PC-9 (cell line): ENCODE measurements at regions not wholly inside any gene's neighbourhood (a gene's known extent, or its start where the extent isn't known, plus 50 kb on each side); places are given as distances from the start of the nearest gene placed in this dataset.
"Not testable (repeated sequence)": the region's sequence is repeated elsewhere in the genome, so short reads cannot be mapped to it uniquely, and the experiment has no call there.

Experiments
- BruUV-seq: library from RNA; stranded (reverse); fragments of 400-500 nt; replicated peaks from 2 replicates; lab custom pipeline; 2021; lab: Mats Ljungman, UMichigan
- CTCF ChIA-PET: fragments of 300-600 bp; sonication (Branson Sonifier 250); formaldehyde crosslinking; loops from one replicate; lab custom pipeline; 2022; ENCODE audit warnings: antibody characterized with exemption; lab: Charles Lee
- POLR2A ChIA-PET: fragments of 300-600 bp; sonication (Branson Sonifier 250); formaldehyde crosslinking; loops from one replicate; lab custom pipeline; 2022; ENCODE audit warnings: antibody characterized with exemption; ENCODE audit not compliant: unreplicated experiment; lab: Charles Lee
- DNase-seq, 2 experiments: peaks; one replicate each; pipeline versions ENCODE4 v3.0.0 to v3.0.0-alpha.2; 2015 to 2022; ENCODE audit warnings: mixed read lengths in 1 of 2
- H2AFZ ChIP-seq: fragments of 200-600 bp; sonication (generic); 2 replicates; pipeline ENCODE4 v1.8.1; 2017; ENCODE audit warnings: antibody characterized with exemption
- H3F3A ChIP-seq: fragments of 200-600 bp; sonication (generic); 2 replicates; pipeline ENCODE4 v1.8.1; 2017; ENCODE audit warnings: antibody characterized with exemption, mild to moderate bottlenecking, low read depth; ENCODE audit not compliant: insufficient read depth
- H3K27ac ChIP-seq: fragments of 200-600 bp; sonication (generic); 2 replicates; pipeline ENCODE4 v1.6.1; 2016; ENCODE audit warnings: mixed run types
- H3K27me3 ChIP-seq: fragments of 200-600 bp; sonication (generic); 2 replicates; pipeline ENCODE4 v1.6.1; 2016; ENCODE audit warnings: low read depth, mixed run types; ENCODE audit not compliant: insufficient read depth
- H3K36me3 ChIP-seq: fragments of 200-600 bp; sonication (generic); 2 replicates; pipeline ENCODE4 v1.6.1; 2016; ENCODE audit warnings: low read depth, mixed run types
- H3K4me1 ChIP-seq: fragments of 200-600 bp; sonication (generic); replicated peaks from 2 replicates; pipeline ENCODE4 v1.6.1; 2016; ENCODE audit warnings: mixed run types; ENCODE audit not compliant: insufficient read depth
- H3K4me2 ChIP-seq: fragments of 200-600 bp; sonication (generic); 2 replicates; pipeline ENCODE4 v1.6.1; 2017; ENCODE audit warnings: mixed run types
- H3K4me3 ChIP-seq: fragments of 200-600 bp; sonication (generic); 2 replicates; pipeline ENCODE4 v1.6.1; 2016; ENCODE audit warnings: mixed run types
- H3K79me2 ChIP-seq: fragments of 200-600 bp; sonication (generic); 2 replicates; pipeline ENCODE4 v1.6.1; 2017; ENCODE audit warnings: low read depth, mixed run types
- H3K9me2 ChIP-seq: fragments of 200-600 bp; sonication (generic); 2 replicates; pipeline ENCODE4 v1.8.1; 2017; ENCODE audit warnings: mild to moderate bottlenecking; ENCODE audit not compliant: insufficient read depth
- H3K9me3 ChIP-seq: fragments of 200-600 bp; sonication (generic); 2 replicates; pipeline ENCODE4 v1.8.1; 2016; ENCODE audit warnings: low read depth; ENCODE audit not compliant: insufficient read depth
- H4K20me1 ChIP-seq: fragments of 200-600 bp; sonication (generic); 2 replicates; pipeline ENCODE4 v1.8.1; 2017; ENCODE audit not compliant: insufficient read depth
- EZH2 ChIP-seq: fragments of 200-600 bp; sonication (generic); IDR thresholded peaks from 2 replicates; pipeline ENCODE4 v1.8.0; 2017; ENCODE audit warnings: antibody characterized with exemption, low read depth
- intact Hi-C: fragments of 100-400 bp; cut with micrococcal nuclease; formaldehyde crosslinking; loops from one replicate; pipeline ENCODE4 v1.10.0; 2022; ENCODE audit not compliant: unreplicated experiment
- TF ChIP-seq, protein P1 (sequence below): fragments of 200-600 bp; sonication (generic); conservative IDR thresholded peaks from 2 replicates; pipeline ENCODE4 v1.6.1; 2017; ENCODE audit warnings: mixed run types, antibody characterized with exemption, mild to moderate bottlenecking, moderate library complexity

DNA sequence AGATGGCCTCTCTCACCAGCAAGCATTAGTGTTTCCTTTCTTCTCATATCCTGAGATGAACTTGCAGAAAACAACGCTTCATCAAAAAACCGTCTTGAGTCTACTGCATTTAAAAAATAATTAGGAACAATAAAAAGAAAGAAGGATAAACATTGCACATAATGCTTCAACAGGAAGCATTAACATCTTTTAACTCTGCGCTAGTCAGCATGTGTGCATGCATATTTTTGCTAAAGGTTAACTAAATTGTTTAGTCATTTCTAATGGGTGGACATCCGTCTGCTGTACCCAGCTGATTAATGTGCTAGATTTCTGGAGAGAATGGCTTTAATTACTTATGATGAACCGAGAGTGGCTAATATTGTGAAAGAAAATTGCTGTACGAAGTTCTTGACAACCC lies 349.3 kb downstream of the SOX4 start:
- Histone ChIP-seq H3K27me3 (no peaks in the 10 kb centered on the region), H3K4me1 (peaks cover 5% of the 10 kb centered on the region), H3K79me2 (no peaks in the 10 kb centered on the region), H3K4me3 (no peak overlapping the region), H3K9me3 (no peaks in the 10 kb centered on the region), H3K9me2 (no peaks in the 10 kb centered on the region), H3K4me2 (no peak overlapping the region), H3F3A (no peaks in the 10 kb centered on the region), H3K27ac (no peak overlapping the region), H3K36me3 (no peaks in the 10 kb centered on the region), H4K20me1 (no peaks in the 10 kb centered on the region), H2AFZ (no peak overlapping the region)
- intact Hi-C loops = no loop called here
- TF ChIP-seq, protein P1, sequence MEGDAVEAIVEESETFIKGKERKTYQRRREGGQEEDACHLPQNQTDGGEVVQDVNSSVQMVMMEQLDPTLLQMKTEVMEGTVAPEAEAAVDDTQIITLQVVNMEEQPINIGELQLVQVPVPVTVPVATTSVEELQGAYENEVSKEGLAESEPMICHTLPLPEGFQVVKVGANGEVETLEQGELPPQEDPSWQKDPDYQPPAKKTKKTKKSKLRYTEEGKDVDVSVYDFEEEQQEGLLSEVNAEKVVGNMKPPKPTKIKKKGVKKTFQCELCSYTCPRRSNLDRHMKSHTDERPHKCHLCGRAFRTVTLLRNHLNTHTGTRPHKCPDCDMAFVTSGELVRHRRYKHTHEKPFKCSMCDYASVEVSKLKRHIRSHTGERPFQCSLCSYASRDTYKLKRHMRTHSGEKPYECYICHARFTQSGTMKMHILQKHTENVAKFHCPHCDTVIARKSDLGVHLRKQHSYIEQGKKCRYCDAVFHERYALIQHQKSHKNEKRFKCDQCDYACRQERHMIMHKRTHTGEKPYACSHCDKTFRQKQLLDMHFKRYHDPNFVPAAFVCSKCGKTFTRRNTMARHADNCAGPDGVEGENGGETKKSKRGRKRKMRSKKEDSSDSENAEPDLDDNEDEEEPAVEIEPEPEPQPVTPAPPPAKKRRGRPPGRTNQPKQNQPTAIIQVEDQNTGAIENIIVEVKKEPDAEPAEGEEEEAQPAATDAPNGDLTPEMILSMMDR = no peak
- TF ChIP-seq EZH2 = no peak
- no peak for DNase-seq
- ChIA-PET CTCF (no interaction called here), POLR2A (interaction anchor here (0.6 kb wide), 1 partner anchor 699 kb away, joined by 3 read pairs; no protein-coding TSS in a partner anchor)
- BruUV-seq = no TSS peak

DNA sequence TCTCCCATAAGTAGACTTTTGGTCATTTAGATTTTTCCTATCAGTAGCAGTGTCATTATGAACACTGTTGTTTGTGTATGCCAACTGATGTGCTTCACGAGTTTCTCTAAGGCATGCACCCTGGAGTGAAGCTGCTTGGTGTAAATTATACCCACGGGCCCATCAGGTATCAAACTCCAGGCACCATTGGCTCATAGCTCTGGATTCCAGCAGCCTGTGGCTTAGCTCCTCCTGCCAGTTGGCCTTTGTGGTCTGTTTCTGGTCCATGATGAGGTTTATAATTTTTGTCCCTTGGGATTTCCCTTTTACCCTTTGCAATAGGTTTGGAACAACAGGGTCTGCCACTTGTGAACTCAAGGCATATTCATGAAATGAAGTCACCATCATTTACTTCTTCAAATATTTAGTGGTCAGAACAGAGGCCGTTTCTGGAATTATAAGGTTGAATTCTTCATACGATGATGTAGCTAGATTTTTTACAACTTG lies 350.5 kb downstream of the PRL start:
- Histone ChIP-seq H3K4me1 (peaks cover 20% of the 10 kb centered on the region), H3K27me3 (no peaks in the 10 kb centered on the region), H3F3A (no peaks in the 10 kb centered on the region), H3K79me2 (no peaks in the 10 kb centered on the region), H3K4me2 (no peak overlapping the region), H2AFZ (no peak overlapping the region), H3K36me3 (no peaks in the 10 kb centered on the region), H3K27ac (no peak overlapping the region), H3K9me3 (no peaks in the 10 kb centered on the region), H4K20me1 (no peaks in the 10 kb centered on the region), H3K9me2 (no peaks in the 10 kb centered on the region), H3K4me3 (no peak overlapping the region)
- intact Hi-C loops = no loop called here
- DNase-seq = no peak
- no TSS peak for BruUV-seq
- ChIA-PET POLR2A (no interaction called here), CTCF (interaction anchor here (0.7 kb wide), 1 partner anchor 40 kb away, joined by 4 read pairs; no protein-coding TSS in a partner anchor)
- TF ChIP-seq EZH2 = no peak
- TF ChIP-seq, protein P1 = no peak

DNA sequence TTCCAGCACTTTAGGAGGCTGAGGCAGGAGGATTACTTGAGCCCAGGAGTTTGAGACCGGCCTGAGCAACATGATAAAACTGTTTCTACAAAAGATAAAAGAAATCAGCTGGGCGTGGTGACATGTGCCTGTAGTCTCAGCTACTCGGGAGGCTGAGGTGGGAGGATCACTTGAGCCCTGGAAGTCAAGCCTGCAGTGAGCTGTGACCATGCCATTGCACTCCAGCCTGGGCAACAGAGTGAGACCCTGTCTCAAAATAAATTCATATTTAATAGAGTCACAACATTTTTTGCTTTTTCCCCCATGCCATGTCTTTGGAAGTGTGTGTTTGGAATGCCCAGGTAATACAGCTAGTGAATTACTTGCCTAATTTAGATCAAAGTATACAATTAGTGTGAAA lies 349.6 kb downstream of the PRL start:
- not testable (repeated sequence) for H3K27ac ChIP-seq

More for the DNA sequence above, 349.6 kb downstream of the PRL start:
- BruUV-seq, H4K20me1 ChIP-seq, H3K4me3 ChIP-seq, H3K9me3 ChIP-seq, H3K79me2 ChIP-seq, H3K9me2 ChIP-seq, H3F3A ChIP-seq, H2AFZ ChIP-seq, H3K36me3 ChIP-seq, H3K27me3 ChIP-seq, DNase-seq, POLR2A ChIA-PET, CTCF ChIA-PET, H3K4me2 ChIP-seq, intact Hi-C loops: not testable (repeated sequence)
- peaks cover 20% of the 10 kb centered on the region for H3K4me1 ChIP-seq
